ENCODE measurements at regions not wholly inside any gene's neighbourhood (a gene's known extent, or its start where the extent isn't known, plus 50 kb on each side); places are given as distances from the start of the nearest gene placed in this dataset.

DNA sequence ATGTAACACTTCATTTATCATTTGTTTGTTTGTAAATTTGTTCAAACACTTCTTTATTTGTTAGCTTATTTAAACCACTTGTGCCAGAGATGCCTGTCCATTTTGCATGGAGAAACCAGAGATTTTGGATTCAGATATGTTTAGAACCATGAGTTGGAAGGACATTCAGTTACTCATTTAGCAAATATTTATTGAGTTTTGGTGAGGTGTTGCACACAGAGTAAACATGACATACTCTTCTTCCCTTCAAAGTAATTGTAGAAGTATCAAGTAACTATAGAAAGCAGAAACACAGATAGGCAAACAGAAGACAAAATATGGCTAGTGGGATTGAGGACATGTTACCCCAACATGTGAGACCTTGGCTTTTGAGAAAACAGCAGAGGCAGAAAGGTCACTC lies 136.8 kb upstream of the USP25 start:
- Histone ChIP-seq H3K4me1 (no peaks in the 10 kb centered on the region), H3K9me3 (no peaks in the 10 kb centered on the region), H3K27ac (no peak overlapping the region), H3K36me3 (no peaks in the 10 kb centered on the region), H3K27me3 (no peaks in the 10 kb centered on the region), H3K4me3 (no peak overlapping the region)
- TF ChIP-seq POLR2AphosphoS5 (IDR thresholded peaks at IDR 0.05) = no peak
- TF ChIP-seq CTCF (IDR thresholded peaks at IDR 0.05) = no peak
- no peak for TF ChIP-seq POLR2A (IDR thresholded peaks at IDR 0.05)
- no peak for TF ChIP-seq EP300 (IDR thresholded peaks at IDR 0.05)
- no peak for ATAC-seq

- no peaks in the 10 kb centered on the region for H3K27me3 ChIP-seq
- no peak overlapping the region for H3K4me3 ChIP-seq
- no peak for ATAC-seq
- TF ChIP-seq CTCF (IDR thresholded peaks at IDR 0.05) = no peak
- TF ChIP-seq POLR2AphosphoS5 (IDR thresholded peaks at IDR 0.05) = no peak
- TF ChIP-seq EP300 (IDR thresholded peaks at IDR 0.05) = no peak
- no peak for TF ChIP-seq POLR2A (IDR thresholded peaks at IDR 0.05)
- H3K9me3 ChIP-seq = no peaks in the 10 kb centered on the region
- H3K27ac ChIP-seq = no peak overlapping the region
- no peaks in the 10 kb centered on the region for H3K36me3 ChIP-seq
- no peaks in the 10 kb centered on the region for H3K4me1 ChIP-seq
These were observed 128.4 kb upstream of the USP25 start for GRCh38 chr21:15601390-15601789.

GRCh38 chr21:15604413-15604812 lies 125.4 kb upstream of the USP25 start:
- WGBS, 2 donors (ENCODE audit: low coverage in 1 of 2) = 16 to 26% methylated on average over 2 of the region's 2 CpGs
- no peaks in the 10 kb centered on the region for H3K4me1 ChIP-seq
- no peaks in the 10 kb centered on the region for H3K36me3 ChIP-seq
- H3K4me3 ChIP-seq = no peak overlapping the region
- H3K27me3 ChIP-seq = no peaks in the 10 kb centered on the region
- no peaks in the 10 kb centered on the region for H3K9me3 ChIP-seq
- ATAC-seq = no peak
- H3K27ac ChIP-seq = no peak overlapping the region
- TF ChIP-seq POLR2AphosphoS5 (IDR thresholded peaks at IDR 0.05) (no peak), POLR2A (IDR thresholded peaks at IDR 0.05) (no peak), EP300 (IDR thresholded peaks at IDR 0.05) (no peak), CTCF (IDR thresholded peaks at IDR 0.05) (no peak)

DNA sequence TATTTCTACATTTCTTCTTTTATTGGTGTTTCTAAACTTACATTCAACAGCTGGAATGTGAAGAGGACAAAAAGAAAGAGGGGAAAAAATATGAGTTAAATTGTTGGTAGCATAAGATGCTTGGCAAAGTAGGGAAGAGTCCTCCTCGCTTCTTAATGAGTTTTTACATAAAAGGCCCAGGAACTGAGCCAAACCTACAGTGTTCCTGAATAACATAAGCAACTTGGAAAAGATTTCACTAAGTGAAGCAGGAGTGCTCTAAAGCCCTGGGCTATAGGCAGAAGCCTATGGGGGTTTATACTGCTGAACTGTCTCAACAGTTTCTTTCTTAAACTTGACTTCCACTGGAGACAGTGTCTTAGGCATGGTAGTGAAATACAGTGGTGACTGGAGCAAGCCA lies 115.0 kb upstream of the USP25 start:
- Histone ChIP-seq H3K27ac (no peak overlapping the region), H3K36me3 (no peaks in the 10 kb centered on the region), H3K9me3 (no peaks in the 10 kb centered on the region), H3K4me3 (no peak overlapping the region), H3K27me3 (no peaks in the 10 kb centered on the region), H3K4me1 (no peaks in the 10 kb centered on the region)
- 20 to 43% methylated on average over 1 of the region's 1 CpG for WGBS, 2 donors (ENCODE audit: low coverage in 1 of 2)
- no peak for TF ChIP-seq CTCF (IDR thresholded peaks at IDR 0.05)
- no peak for TF ChIP-seq POLR2AphosphoS5 (IDR thresholded peaks at IDR 0.05)
- ATAC-seq = no peak

GRCh38 chr21:15616864-15617574 lies 112.8 kb upstream of the USP25 start:
- H3K4me1 ChIP-seq = no peaks in the 10 kb centered on the region
- no peak overlapping the region for H3K27ac ChIP-seq
- no peak for ATAC-seq
- H3K27me3 ChIP-seq = no peaks in the 10 kb centered on the region
- WGBS, 2 donors (ENCODE audit: low coverage in 1 of 2) = 66 to 75% methylated on average over 2 of the region's 2 CpGs
- no peak overlapping the region for H3K4me3 ChIP-seq
- no peak for TF ChIP-seq POLR2AphosphoS5 (IDR thresholded peaks at IDR 0.05)
- no peak for TF ChIP-seq EP300 (IDR thresholded peaks at IDR 0.05)
- no peak for TF ChIP-seq POLR2A (IDR thresholded peaks at IDR 0.05)
- no peak for TF ChIP-seq CTCF (IDR thresholded peaks at IDR 0.05)
- no peaks in the 10 kb centered on the region for H3K36me3 ChIP-seq
- no peaks in the 10 kb centered on the region for H3K9me3 ChIP-seq
